CD4-positive, alpha-beta T cell (primary cell): ENCODE measurements at regions not wholly inside any gene's neighbourhood (a gene's known extent, or its start where the extent isn't known, plus 50 kb on each side); places are given as distances from the start of the nearest gene placed in this dataset.

ENCODE experiments used
- ATAC-seq: fragments of 200-7000 bp; cut with Tn5 transposase; one replicate; pipeline ENCODE4 v1.10.0; 2022; ENCODE audit warnings: mild to moderate bottlenecking; ENCODE audit not compliant: poor library complexity
- CTCF ChIA-PET: fragments of 350-600 bp; sonication (Branson Sonifier 250); formaldehyde crosslinking; loops from one replicate; lab custom pipeline; 2021; ENCODE audit warnings: antibody characterized with exemption, inconsistent platforms; lab: Charles Lee
- POLR2A ChIA-PET: fragments of 350-600 bp; sonication (Branson Sonifier 250); formaldehyde crosslinking; loops from one replicate; lab custom pipeline; 2021; ENCODE audit warnings: antibody characterized with exemption, inconsistent platforms; lab: Charles Lee
- DNase-seq, 14 experiments: peaks; one replicate each; pipeline ENCODE4 v3.0.0-alpha.2; 2013 to 2020; ENCODE audit warnings: mixed read lengths in 2 of 14
- H3K27ac ChIP-seq, 2 donors: one replicate each; pipeline versions ENCODE4 v1.5.1 to v1.7.0; 2013; ENCODE audit warnings: low read length in 2 of 2, low read depth in 1 of 2, mild to moderate bottlenecking in 1 of 2
- H3K27me3 ChIP-seq, 2 experiments: 1 replicate in 1 of 2; 2 replicates in 1 of 2; pipeline versions ENCODE4 v1.6.1 to v1.7.0; 2013; ENCODE audit warnings: low read length in 2 of 2, control low read depth in 1 of 2, mild to moderate bottlenecking in 1 of 2, moderate library complexity in 1 of 2; ENCODE audit not compliant: insufficient read depth in 2 of 2, control insufficient read depth in 1 of 2
- H3K36me3 ChIP-seq: one replicate; pipeline ENCODE4 v1.6.1; 2013; ENCODE audit warnings: low read length, control low read depth; ENCODE audit not compliant: insufficient read depth
- H3K4me1 ChIP-seq: one replicate; pipeline ENCODE4 v1.6.1; 2013; ENCODE audit warnings: low read length, control low read depth; ENCODE audit not compliant: insufficient read depth
- H3K4me3 ChIP-seq: one replicate; pipeline ENCODE4 v1.5.1; 2013; ENCODE audit warnings: mild to moderate bottlenecking, low read length, moderate library complexity
- H3K9me3 ChIP-seq, 2 experiments: 1 replicate in 1 of 2; 2 replicates in 1 of 2; pipeline versions ENCODE4 v1.6.1 to v1.7.0; 2013; ENCODE audit warnings: low read length in 2 of 2, mild to moderate bottlenecking in 2 of 2, control low read depth in 1 of 2, moderate library complexity in 1 of 2; ENCODE audit not compliant: control insufficient read depth in 1 of 2, insufficient read depth in 1 of 2
- H3K27ac Mint-ChIP-seq: one replicate; pipeline ENCODE4 v1.8.0; 2020; ENCODE audit warnings: mixed read lengths
- H3K27me3 Mint-ChIP-seq: one replicate; pipeline ENCODE4 v1.8.0; 2021; ENCODE audit warnings: mixed read lengths
- H3K36me3 Mint-ChIP-seq: one replicate; pipeline ENCODE4 v1.8.0; 2021; ENCODE audit warnings: low read depth, mixed read lengths
- H3K4me1 Mint-ChIP-seq: one replicate; pipeline ENCODE4 v1.8.0; 2021; ENCODE audit warnings: low read depth, mixed read lengths
- H3K4me3 Mint-ChIP-seq: one replicate; pipeline ENCODE4 v1.8.0; 2020; ENCODE audit warnings: mild to moderate bottlenecking, mixed read lengths
- H3K9me3 Mint-ChIP-seq: one replicate; pipeline ENCODE4 v1.8.0; 2020; ENCODE audit warnings: mixed read lengths
- intact Hi-C, 2 experiments: fragments of 100-400 bp; cut with DNase I in 1 of 2; cut with micrococcal nuclease in 1 of 2; formaldehyde crosslinking; loops; one replicate each; pipeline versions ENCODE4 v1.15.1 to v1.9.0; 2023 to 2025; cut with DNase I, micrococcal nuclease
- TF ChIP-seq, protein P1 (sequence below): fragments of 200-600 bp; IDR thresholded peaks from one replicate; pipeline ENCODE4 v1.8.0; 2022; ENCODE audit warnings: antibody characterized with exemption, mild to moderate bottlenecking

DNA sequence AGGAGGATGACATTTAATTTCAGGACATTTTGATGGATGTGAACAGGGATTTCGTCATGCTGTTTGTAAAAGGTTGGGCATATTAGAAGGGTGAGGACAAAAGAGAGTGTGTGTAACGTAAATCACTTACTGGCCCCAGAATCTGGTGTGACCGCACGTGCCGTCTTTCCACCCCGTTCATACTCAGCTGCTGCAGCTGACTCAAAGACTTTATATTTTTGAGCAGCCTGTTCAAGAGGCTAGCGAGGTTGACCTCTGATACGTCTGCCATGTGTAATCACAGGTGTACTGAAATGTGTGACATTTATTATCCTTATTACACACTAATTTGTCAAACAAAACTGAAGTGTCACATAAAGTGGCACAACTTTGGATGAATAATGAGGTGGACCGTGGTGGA lies 66.5 kb upstream of the ERRFI1 start:
- TF ChIP-seq, protein P1, sequence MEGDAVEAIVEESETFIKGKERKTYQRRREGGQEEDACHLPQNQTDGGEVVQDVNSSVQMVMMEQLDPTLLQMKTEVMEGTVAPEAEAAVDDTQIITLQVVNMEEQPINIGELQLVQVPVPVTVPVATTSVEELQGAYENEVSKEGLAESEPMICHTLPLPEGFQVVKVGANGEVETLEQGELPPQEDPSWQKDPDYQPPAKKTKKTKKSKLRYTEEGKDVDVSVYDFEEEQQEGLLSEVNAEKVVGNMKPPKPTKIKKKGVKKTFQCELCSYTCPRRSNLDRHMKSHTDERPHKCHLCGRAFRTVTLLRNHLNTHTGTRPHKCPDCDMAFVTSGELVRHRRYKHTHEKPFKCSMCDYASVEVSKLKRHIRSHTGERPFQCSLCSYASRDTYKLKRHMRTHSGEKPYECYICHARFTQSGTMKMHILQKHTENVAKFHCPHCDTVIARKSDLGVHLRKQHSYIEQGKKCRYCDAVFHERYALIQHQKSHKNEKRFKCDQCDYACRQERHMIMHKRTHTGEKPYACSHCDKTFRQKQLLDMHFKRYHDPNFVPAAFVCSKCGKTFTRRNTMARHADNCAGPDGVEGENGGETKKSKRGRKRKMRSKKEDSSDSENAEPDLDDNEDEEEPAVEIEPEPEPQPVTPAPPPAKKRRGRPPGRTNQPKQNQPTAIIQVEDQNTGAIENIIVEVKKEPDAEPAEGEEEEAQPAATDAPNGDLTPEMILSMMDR: no peak
- Histone ChIP-seq H3K4me1 (no peaks in the 10 kb centered on the region), H3K9me3 (no peaks in the 10 kb centered on the region), H3K27me3 (no peaks in the 10 kb centered on the region), H3K4me3 (no peak overlapping the region), H3K27ac (no peak overlapping the region), H3K36me3 (no peaks in the 10 kb centered on the region)
- ATAC-seq (no peak), DNase-seq (no peak)
- ChIA-PET CTCF (interaction anchor here (0.7 kb wide), 1 partner anchor 43 kb away, joined by 3 read pairs; no protein-coding TSS in a partner anchor), POLR2A (no interaction called here)
- intact Hi-C loops: no loop called here
- Mint-ChIP-seq H3K4me3 (no peak overlapping the region), H3K27ac (no peak overlapping the region), H3K36me3 (no peaks in the 10 kb centered on the region), H3K9me3 (no peaks in the 10 kb centered on the region), H3K4me1 (peaks cover 8% of the 10 kb centered on the region), H3K27me3 (peaks cover 34% of the 10 kb centered on the region)

DNA sequence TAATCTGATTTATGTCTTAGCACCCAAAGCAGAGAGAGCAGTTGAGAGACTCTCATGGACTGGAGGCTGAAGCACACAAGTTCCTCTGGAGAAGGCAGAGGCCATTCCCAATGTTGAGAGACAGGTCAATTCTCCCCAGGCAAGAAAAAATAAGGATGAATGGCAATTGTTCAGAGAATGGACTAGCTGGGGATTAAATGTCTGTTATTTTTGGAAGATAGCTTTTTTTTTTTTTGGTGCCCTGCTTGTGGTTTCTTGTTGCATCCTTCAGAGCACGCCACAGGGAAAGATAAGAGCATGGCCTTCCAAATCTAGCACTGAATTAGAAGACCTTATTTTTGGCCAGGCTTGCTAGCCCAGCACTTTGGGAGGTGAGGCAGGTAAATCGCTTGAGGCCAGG lies 65.6 kb upstream of the ERRFI1 start:
- Mint-ChIP-seq H3K27ac (no peak overlapping the region), H3K36me3 (no peaks in the 10 kb centered on the region), H3K27me3 (peaks cover 34% of the 10 kb centered on the region), H3K9me3 (no peaks in the 10 kb centered on the region), H3K4me3 (no peak overlapping the region), H3K4me1 (no peaks in the 10 kb centered on the region)
- DNase-seq: no peak
- TF ChIP-seq, protein P1: no peak
- Histone ChIP-seq H3K27ac (no peak overlapping the region), H3K9me3 (no peaks in the 10 kb centered on the region), H3K4me1 (no peaks in the 10 kb centered on the region), H3K4me3 (no peak overlapping the region), H3K27me3 (no peaks in the 10 kb centered on the region), H3K36me3 (no peaks in the 10 kb centered on the region)
- ChIA-PET CTCF (no interaction called here), POLR2A (no interaction called here)
- intact Hi-C loops: no loop called here
- ATAC-seq: no peak

DNA sequence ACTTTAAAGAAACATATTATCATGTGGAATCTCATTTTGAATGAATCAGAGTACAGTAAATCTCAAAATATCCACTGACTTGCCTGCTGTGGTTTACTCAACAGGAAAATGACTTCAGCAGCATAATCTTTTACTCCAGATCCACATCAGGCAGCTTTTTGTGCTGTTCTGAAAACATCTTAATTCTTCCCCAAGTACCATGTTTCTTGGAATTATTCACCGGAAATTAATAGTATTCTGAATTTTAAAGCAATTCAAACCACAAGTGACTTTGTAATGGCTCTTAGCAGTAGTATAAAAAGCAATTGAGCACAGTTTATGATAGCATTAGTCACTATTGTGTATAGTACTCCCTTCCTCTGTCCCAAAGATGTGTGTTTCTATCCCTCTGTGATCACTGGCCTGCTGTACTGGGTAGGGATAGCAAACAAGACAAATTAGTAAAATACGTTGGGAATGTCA lies 64.2 kb upstream of the ERRFI1 start:
- H3K27ac ChIP-seq: no peak overlapping the region
- H3K4me1 ChIP-seq: no peaks in the 10 kb centered on the region
- Mint-ChIP-seq H3K36me3 (no peaks in the 10 kb centered on the region), H3K9me3 (no peaks in the 10 kb centered on the region), H3K27ac (no peak overlapping the region), H3K4me3 (no peak overlapping the region), H3K27me3 (peaks cover 34% of the 10 kb centered on the region), H3K4me1 (no peaks in the 10 kb centered on the region)
- H3K27me3 ChIP-seq: no peaks in the 10 kb centered on the region
- CTCF ChIA-PET: interaction anchor here (0.6 kb wide), 1 partner anchor 76 kb away, joined by 5 read pairs; no protein-coding TSS in a partner anchor
- no peak overlapping the region for H3K4me3 ChIP-seq
- intact Hi-C loops: no loop called here
- no peaks in the 10 kb centered on the region for H3K9me3 ChIP-seq
- DNase-seq (no peak), ATAC-seq (no peak)
- TF ChIP-seq, protein P1: no peak
- POLR2A ChIA-PET: no interaction called here
- no peaks in the 10 kb centered on the region for H3K36me3 ChIP-seq
